ENCODE measurements at regions not wholly inside any gene's neighbourhood (a gene's known extent, or its start where the extent isn't known, plus 50 kb on each side); places are given as distances from the start of the nearest gene placed in this dataset.

DNA sequence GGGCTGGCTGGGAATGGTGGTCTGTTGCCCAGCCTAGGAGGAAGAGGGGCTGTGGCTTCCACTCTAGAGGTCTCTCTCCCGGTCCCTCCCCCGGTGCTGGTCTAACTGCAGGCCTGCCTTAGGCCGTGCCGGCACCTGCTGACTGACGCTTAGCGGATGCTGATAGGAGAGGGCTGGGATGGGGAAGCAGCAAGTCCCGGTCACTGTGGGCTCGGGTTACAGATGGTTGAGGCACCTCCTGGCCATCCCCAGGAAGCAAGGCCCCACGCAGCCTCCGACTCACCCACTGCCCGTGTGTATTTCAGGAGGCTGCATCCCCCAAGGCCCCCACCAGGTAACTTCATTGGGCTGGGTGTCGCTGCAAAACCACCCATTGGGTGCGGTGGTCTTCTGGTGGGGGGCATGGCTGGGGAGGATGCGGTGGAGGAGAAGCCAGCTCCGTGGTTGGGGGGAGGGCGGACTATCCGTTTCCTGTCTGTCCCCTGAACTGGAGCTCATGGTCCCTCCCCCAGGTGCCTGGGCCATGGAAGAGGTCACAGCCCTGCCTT lies 278.9 kb downstream of the SEC14L1 start (continued):
- TF ChIP-seq MEF2D (CRISPR knock-in tag; IDR thresholded peaks at IDR 0.05) (no peak), FLYWCH1 (CRISPR knock-in tag; IDR thresholded peaks at IDR 0.05) (no peak), MXD4 (CRISPR knock-in tag; IDR thresholded peaks at IDR 0.05) (no peak), SOX5 (CRISPR knock-in tag; IDR thresholded peaks at IDR 0.05; ENCODE audit: borderline replicate concordance) (no peak), ZBTB38 (CRISPR knock-in tag; IDR thresholded peaks at IDR 0.05) (0 out of 2 replicates have a peak, but pooled peaks have one; percentile 42), U2AF2 (IDR thresholded peaks at IDR 0.05; ENCODE audit: low read depth, low read length) (no peak), CREM (IDR thresholded peaks at IDR 0.05) (no peak), CREM (CRISPR knock-in tag; IDR thresholded peaks at IDR 0.05) (no peak), SRSF1 (optimal IDR thresholded peaks at IDR 0.05; ENCODE audit: low read depth, low read length) (no peak), ZNF431 (CRISPR knock-in tag; IDR thresholded peaks at IDR 0.05; ENCODE audit: borderline replicate concordance, low read depth) (no peak), RBM22 (optimal IDR thresholded peaks at IDR 0.05; ENCODE audit: low read length) (peak; percentile 50), ZNF746 (CRISPR knock-in tag; IDR thresholded peaks at IDR 0.05) (no peak), ZNF598 (CRISPR knock-in tag; IDR thresholded peaks at IDR 0.05; ENCODE audit: borderline replicate concordance) (0 out of 2 replicates have a peak, but pooled peaks have one; percentile 19), NRL (CRISPR knock-in tag; IDR thresholded peaks at IDR 0.05; ENCODE audit: borderline replicate concordance) (no peak), ARNTL (CRISPR knock-in tag; IDR thresholded peaks at IDR 0.05) (no peak), ZNF232 (CRISPR knock-in tag; IDR thresholded peaks at IDR 0.05; ENCODE audit: borderline replicate concordance) (no peak), ZNF775 (CRISPR knock-in tag; IDR thresholded peaks at IDR 0.05; ENCODE audit: borderline replicate concordance) (no peak)
- TF ChIP-seq, protein P1, sequence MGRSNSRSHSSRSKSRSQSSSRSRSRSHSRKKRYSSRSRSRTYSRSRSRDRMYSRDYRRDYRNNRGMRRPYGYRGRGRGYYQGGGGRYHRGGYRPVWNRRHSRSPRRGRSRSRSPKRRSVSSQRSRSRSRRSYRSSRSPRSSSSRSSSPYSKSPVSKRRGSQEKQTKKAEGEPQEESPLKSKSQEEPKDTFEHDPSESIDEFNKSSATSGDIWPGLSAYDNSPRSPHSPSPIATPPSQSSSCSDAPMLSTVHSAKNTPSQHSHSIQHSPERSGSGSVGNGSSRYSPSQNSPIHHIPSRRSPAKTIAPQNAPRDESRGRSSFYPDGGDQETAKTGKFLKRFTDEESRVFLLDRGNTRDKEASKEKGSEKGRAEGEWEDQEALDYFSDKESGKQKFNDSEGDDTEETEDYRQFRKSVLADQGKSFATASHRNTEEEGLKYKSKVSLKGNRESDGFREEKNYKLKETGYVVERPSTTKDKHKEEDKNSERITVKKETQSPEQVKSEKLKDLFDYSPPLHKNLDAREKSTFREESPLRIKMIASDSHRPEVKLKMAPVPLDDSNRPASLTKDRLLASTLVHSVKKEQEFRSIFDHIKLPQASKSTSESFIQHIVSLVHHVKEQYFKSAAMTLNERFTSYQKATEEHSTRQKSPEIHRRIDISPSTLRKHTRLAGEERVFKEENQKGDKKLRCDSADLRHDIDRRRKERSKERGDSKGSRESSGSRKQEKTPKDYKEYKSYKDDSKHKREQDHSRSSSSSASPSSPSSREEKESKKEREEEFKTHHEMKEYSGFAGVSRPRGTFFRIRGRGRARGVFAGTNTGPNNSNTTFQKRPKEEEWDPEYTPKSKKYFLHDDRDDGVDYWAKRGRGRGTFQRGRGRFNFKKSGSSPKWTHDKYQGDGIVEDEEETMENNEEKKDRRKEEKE (IDR thresholded peaks at IDR 0.05), result no peak
- TF ChIP-seq, protein P2, sequence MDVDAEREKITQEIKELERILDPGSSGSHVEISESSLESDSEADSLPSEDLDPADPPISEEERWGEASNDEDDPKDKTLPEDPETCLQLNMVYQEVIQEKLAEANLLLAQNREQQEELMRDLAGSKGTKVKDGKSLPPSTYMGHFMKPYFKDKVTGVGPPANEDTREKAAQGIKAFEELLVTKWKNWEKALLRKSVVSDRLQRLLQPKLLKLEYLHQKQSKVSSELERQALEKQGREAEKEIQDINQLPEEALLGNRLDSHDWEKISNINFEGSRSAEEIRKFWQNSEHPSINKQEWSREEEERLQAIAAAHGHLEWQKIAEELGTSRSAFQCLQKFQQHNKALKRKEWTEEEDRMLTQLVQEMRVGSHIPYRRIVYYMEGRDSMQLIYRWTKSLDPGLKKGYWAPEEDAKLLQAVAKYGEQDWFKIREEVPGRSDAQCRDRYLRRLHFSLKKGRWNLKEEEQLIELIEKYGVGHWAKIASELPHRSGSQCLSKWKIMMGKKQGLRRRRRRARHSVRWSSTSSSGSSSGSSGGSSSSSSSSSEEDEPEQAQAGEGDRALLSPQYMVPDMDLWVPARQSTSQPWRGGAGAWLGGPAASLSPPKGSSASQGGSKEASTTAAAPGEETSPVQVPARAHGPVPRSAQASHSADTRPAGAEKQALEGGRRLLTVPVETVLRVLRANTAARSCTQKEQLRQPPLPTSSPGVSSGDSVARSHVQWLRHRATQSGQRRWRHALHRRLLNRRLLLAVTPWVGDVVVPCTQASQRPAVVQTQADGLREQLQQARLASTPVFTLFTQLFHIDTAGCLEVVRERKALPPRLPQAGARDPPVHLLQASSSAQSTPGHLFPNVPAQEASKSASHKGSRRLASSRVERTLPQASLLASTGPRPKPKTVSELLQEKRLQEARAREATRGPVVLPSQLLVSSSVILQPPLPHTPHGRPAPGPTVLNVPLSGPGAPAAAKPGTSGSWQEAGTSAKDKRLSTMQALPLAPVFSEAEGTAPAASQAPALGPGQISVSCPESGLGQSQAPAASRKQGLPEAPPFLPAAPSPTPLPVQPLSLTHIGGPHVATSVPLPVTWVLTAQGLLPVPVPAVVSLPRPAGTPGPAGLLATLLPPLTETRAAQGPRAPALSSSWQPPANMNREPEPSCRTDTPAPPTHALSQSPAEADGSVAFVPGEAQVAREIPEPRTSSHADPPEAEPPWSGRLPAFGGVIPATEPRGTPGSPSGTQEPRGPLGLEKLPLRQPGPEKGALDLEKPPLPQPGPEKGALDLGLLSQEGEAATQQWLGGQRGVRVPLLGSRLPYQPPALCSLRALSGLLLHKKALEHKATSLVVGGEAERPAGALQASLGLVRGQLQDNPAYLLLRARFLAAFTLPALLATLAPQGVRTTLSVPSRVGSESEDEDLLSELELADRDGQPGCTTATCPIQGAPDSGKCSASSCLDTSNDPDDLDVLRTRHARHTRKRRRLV (CRISPR knock-in tag; IDR thresholded peaks at IDR 0.05), result no peak
- TF ChIP-seq, protein P3, sequence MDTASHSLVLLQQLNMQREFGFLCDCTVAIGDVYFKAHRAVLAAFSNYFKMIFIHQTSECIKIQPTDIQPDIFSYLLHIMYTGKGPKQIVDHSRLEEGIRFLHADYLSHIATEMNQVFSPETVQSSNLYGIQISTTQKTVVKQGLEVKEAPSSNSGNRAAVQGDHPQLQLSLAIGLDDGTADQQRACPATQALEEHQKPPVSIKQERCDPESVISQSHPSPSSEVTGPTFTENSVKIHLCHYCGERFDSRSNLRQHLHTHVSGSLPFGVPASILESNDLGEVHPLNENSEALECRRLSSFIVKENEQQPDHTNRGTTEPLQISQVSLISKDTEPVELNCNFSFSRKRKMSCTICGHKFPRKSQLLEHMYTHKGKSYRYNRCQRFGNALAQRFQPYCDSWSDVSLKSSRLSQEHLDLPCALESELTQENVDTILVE (CRISPR knock-in tag; IDR thresholded peaks at IDR 0.05), result no peak
- TF ChIP-seq, protein P4, sequence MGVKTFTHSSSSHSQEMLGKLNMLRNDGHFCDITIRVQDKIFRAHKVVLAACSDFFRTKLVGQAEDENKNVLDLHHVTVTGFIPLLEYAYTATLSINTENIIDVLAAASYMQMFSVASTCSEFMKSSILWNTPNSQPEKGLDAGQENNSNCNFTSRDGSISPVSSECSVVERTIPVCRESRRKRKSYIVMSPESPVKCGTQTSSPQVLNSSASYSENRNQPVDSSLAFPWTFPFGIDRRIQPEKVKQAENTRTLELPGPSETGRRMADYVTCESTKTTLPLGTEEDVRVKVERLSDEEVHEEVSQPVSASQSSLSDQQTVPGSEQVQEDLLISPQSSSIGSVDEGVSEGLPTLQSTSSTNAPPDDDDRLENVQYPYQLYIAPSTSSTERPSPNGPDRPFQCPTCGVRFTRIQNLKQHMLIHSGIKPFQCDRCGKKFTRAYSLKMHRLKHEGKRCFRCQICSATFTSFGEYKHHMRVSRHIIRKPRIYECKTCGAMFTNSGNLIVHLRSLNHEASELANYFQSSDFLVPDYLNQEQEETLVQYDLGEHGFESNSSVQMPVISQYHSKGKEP (CRISPR knock-in tag; IDR thresholded peaks at IDR 0.05), result no peak

Data from HepG2 (cell line).